G401 (cell line): ENCODE measurements at regions not wholly inside any gene's neighbourhood (a gene's known extent, or its start where the extent isn't known, plus 50 kb on each side); places are given as distances from the start of the nearest gene placed in this dataset.
A peak's percentile ranks its signal among the peaks of the same experiment; 100 is the strongest.

Source experiments
- DNase-seq: peaks from one replicate; pipeline ENCODE4 v3.0.0-alpha.2; 2015; ENCODE audit warnings: low spot score
- in situ Hi-C: cut with HindIII; loops from 2 replicates; pipeline ENCODE4 v1.10.0; 2016; ENCODE audit warnings: low sequenced_read_pairs, mixed read lengths

DNA sequence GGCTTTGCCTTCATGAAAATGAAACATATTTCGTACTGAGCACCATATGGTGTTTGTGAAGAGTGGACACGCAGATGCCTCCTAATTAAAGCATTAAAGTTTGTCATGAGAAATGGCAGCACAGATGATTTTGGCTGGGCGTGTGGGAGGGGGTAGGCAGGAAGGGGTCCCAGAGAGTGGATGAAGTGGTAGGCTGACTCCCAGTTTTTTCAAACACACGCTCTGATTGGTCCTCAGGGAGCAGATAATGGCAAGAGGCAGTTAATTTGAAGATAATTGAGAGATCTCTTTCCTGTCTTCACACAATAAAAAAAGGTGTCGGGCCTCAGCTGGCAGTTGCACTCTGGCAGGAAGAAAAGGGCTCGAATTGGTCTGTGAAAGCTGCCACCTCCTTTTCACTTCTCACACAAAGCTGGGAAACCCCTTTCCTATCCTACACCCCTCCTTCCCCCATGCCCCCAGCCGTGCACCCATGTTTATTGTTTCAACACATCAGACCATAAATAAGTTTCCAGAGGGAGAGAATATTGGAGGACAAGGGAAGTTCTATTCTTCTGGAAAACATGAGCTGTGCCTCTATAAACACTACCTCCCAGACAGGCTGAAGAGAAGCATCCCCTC is 429.6 kb downstream of the ARHGEF28 start:
- in situ Hi-C loops = no loop called here
- DNase-seq = no peak

- in situ Hi-C loops = no loop called here
- DNase-seq = no peak
Measured at GRCh38 chr5:74054641-74055421, 428.8 kb downstream of the ARHGEF28 start.

DNA sequence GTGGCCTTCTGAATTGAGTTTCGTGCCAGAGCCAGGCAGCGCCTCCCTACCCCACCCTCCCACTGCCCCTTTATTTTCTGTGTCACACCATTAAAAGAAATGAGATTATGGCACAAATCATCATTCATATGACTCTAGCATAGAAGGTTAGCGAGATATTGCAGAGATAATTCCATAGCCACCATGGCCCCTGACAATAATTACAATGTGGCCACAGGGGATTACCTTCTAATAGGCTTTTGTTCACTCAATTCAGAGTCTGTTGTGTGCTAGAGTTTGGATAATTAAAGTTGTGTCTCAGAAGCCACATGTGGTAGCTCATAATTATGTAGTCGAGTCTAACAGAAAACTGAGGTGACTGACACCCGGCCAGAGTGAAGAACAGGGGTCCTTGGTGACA is 428.1 kb downstream of the ARHGEF28 start:
- in situ Hi-C loops = no loop called here
- DNase-seq = no peak

DNA sequence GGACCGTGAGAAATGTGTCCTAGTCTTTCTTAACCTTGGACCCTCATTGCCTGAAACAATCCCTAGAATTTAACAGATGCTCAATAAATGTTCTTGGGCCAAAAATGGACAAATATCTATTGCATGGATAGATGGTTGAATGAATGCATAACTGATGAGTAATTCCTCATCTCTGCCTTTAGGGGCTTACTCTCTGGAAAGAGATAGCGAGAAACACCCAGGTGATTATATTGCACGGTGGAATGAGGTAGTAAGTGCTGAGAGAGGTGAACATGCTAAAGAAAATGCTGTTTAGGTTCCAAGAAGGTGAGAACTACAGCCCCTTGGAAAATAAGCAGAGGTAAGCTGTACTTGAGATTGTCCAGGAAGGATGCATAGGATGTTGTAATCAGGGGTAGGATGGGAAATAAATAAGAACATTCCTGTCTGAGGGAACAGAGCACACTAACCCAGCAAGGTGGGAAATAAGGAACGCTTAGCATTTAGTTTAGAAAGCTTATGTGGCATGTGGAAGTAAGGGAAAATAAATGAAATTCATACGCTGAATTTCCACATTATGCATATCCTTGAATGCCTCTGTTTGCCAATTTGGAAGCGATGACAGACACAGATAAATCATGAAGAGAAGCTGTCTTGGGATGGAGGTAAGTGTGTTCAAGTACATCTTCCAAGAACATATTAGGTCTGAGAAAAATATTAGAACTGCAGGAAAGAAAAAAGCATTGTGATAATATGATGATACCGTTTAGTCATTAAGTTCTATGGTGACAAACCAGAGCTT is 426.6 kb downstream of the ARHGEF28 start:
- in situ Hi-C loops = no loop called here
- DNase-seq = no peak

DNA sequence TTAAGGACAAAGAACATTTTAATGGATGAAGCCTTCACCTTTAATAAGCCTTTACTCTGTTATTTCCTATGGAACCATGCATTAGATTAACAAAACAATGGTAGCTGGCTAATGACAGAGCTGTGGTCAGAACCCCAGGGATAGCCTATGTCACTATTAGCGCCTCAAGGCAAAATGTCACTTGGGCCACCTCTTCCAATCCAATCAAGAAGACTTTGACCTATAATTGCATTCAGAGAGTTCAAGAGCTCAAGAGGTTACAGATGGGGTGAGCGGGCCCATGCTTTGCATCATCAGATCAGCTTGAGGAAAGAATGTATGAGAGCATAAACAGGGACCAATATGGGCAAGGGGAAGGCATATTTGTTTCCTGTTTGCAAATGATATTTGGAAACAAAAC is 425.1 kb downstream of the ARHGEF28 start:
- no peak for DNase-seq
- in situ Hi-C loops = no loop called here

DNA sequence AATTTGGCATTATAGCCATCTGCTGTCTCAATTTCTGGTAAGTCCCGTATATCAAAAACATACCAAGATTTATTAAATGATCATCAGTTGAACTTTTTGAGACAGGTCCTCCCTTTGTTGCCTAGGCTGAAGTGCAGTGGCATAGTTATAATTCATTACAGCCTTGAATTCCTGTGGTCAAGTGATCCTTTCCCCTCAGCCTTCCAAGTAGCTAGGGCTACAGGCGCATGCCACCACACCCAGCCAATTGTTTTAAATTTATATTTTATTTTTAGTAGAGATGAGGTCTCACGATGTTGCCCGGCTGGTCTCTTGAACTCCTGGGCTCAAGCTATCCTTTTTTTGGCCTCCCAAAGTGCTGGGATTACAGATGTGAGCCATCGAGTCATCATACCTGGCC is 418.9 kb downstream of the ARHGEF28 start:
- in situ Hi-C loops = no loop called here
- no peak for DNase-seq

DNA sequence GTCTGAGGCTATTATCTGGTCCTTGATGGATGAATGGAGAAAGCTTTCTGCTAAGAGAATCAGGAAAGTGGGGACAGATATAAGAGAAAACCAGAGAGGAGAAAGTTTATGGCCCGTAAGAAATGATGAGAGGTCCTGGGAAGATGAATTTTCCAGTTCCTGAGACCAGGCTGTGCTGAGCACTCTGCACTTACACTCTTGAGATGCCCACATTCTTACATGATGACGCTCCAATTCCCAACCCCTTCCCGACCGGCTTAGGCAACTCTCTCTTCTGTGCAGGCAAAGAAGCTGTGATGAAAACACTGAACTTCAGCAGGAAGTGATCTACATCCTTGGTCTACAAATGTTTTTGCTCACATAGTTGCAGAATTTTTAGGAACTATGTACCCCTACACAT is 417.0 kb downstream of the ARHGEF28 start:
- DNase-seq = no peak
- in situ Hi-C loops = no loop called here

GRCh38 chr5:74042559-74042958 is 416.6 kb downstream of the ARHGEF28 start:
- in situ Hi-C loops = no loop called here

GRCh38 chr5:74041913-74042312 is 415.9 kb downstream of the ARHGEF28 start:
- in situ Hi-C loops = no loop called here
- no peak for DNase-seq

More at GRCh38 chr5:74042559-74042958, 416.6 kb downstream of the ARHGEF28 start:
- DNase-seq = no peak

DNA sequence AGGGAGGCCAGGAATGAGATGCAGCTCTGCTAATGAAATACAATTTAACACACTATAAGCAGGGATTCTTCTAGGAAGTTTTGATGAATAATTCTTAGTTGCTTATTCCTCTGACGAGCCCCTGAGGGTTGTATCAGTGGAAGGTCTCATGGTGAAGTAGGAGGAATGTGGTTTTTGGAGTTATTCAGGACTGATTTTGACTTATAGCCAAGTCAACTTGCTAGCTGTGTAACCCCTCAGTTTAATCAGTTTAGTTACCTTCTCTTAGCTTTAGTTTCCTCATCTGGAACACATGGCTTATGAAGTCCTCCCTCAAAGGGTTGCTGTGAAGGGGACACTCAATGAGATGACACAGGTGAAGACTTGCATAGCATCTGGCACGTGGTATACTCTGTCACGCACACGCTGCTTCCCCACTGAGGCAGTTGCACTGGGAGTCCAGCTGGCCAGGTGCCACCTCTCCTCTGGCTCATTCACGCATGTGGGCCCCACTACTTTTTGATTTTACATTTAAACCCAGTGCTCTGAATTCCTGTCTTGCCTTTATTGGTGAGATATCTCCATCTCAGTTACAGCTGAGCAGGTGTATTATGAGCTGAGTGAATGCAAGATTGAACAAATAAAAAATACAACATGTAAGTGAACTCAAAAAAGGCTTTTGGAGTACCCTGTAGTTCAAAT is 415.0 kb downstream of the ARHGEF28 start:
- in situ Hi-C loops = no loop called here
- DNase-seq = no peak

- in situ Hi-C loops = no loop called here
- no peak for DNase-seq
Measured at GRCh38 chr5:74040065-74040551, 414.1 kb downstream of the ARHGEF28 start.

DNA sequence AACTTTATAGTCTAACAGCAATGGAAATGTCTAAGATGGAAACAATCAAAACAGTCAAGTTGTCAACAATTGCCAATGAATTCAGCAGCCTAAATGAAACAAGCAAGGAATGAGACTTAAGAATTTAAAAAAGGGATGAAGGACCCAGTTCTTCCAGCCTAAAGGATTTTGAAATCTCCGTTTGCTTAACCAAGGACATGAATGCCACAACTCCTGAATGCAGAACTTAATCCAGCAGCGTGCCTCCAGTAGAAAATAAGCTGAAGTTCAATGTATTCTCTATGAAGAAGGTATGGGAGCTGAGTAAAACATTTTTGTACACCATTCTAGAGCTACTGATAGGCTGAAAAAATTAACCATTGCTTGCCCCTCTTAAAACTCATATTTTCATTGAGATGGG is 411.3 kb downstream of the ARHGEF28 start:
- in situ Hi-C loops = no loop called here

GRCh38 chr5:74035521-74035937 is 409.5 kb downstream of the ARHGEF28 start:
- in situ Hi-C loops = no loop called here
- DNase-seq = peak; percentile 13

More for the DNA sequence above, 411.3 kb downstream of the ARHGEF28 start:
- DNase-seq = no peak

GRCh38 chr5:74034733-74035132 is 408.7 kb downstream of the ARHGEF28 start:
- in situ Hi-C loops = no loop called here
- no peak for DNase-seq

GRCh38 chr5:74032617-74033016 is 406.6 kb downstream of the ARHGEF28 start:
- DNase-seq = no peak
- in situ Hi-C loops = no loop called here

GRCh38 chr5:74031536-74031935 is 405.5 kb downstream of the ARHGEF28 start:
- in situ Hi-C loops = no loop called here

DNA sequence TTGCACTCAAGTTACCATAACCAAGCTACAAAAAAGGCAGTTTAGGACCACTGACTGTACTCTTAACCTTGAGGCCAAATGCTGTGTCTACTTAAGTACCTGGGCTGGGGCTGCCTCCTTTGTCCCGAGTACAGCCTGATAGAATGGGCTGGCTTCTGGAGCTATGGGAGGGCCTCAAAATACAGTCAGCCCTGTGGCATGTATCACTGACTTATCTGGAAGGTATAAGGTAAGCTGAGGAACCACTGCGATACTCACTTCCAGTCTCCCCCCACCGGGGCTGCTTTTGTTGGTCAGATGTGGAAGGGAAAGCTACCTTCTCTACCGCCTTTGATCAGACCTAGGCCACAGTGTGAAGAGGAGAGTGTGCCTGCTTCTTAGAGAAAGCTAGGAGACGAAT is 404.8 kb downstream of the ARHGEF28 start:
- in situ Hi-C loops = no loop called here
- DNase-seq = no peak

More at GRCh38 chr5:74031536-74031935, 405.5 kb downstream of the ARHGEF28 start:
- DNase-seq = no peak

GRCh38 chr5:74030371-74030770 is 404.4 kb downstream of the ARHGEF28 start:
- no peak for DNase-seq
- in situ Hi-C loops = no loop called here

- DNase-seq = no peak
- in situ Hi-C loops = no loop called here
Measured at GRCh38 chr5:74028976-74029375, 403.0 kb downstream of the ARHGEF28 start.
